ENCODE measurements at regions not wholly inside any gene's neighbourhood (a gene's known extent, or its start where the extent isn't known, plus 50 kb on each side); places are given as distances from the start of the nearest gene placed in this dataset.

GRCh38 chr22:47597041-47597440, 834.6 kb downstream of the TBC1D22A start:
- Mint-ChIP-seq H3K4me3 (no peak overlapping the region), H3K27ac (no peak overlapping the region), H3K27me3 (peaks cover 11% of the 10 kb centered on the region), H3K9me3 (ENCODE audit: insufficient read depth) (no peaks in the 10 kb centered on the region), H3K4me1 (no peaks in the 10 kb centered on the region)
- WGBS (ENCODE audit: insufficient coverage): 64% methylated on average over 8 of the region's 9 CpGs
- H3K9me3 ChIP-seq (ENCODE audit: control extremely low read depth in 1 of 3, control insufficient read depth in 2 of 3, insufficient read depth in 1 of 3, low read length in 2 of 3): peaks cover 0 to 11% (median 0%) of the 10 kb centered on the region in 3 donors
- H3K27ac ChIP-seq (ENCODE audit: low read length in 2 of 2): no peak overlapping the region
- H3K4me2 ChIP-seq (replicated peaks; ENCODE audit: low read depth, low read length, poor library complexity, severe bottlenecking): no peak overlapping the region
- H3K9ac ChIP-seq (ENCODE audit: low read length): no peak overlapping the region
- H3K27me3 ChIP-seq (replicated peaks in 1 of 4; ENCODE audit: control extremely low read depth in 1 of 4, control insufficient read depth in 3 of 4, insufficient read depth in 4 of 4, low read length in 3 of 4): no peaks in the 10 kb centered on the region
- ChIA-PET POLR2A (no interaction called here), CTCF (no interaction called here)
- ATAC-seq (ENCODE audit: low read depth): no peak
- no peaks in the 10 kb centered on the region for H4K20me1 ChIP-seq (ENCODE audit: control insufficient read depth, insufficient read depth, low read length, poor library complexity, severe bottlenecking)
- H2AFZ ChIP-seq (ENCODE audit: insufficient read depth, low read depth, low read length, poor library complexity, severe bottlenecking): no peak overlapping the region
- no peaks in the 10 kb centered on the region for H3K4me1 ChIP-seq (ENCODE audit: control insufficient read depth in 2 of 2, insufficient read depth in 2 of 2, low read length in 2 of 2)
- no peaks in the 10 kb centered on the region for H3K36me3 ChIP-seq (replicated peaks in 1 of 2; ENCODE audit: control extremely low read depth in 1 of 2, control insufficient read depth in 1 of 2, extremely low read depth in 1 of 2, insufficient read depth in 2 of 2, low read length in 1 of 2)
- intact Hi-C loops (cut with micrococcal nuclease): no loop called here
- no peaks in the 10 kb centered on the region for H3K79me2 ChIP-seq (ENCODE audit: control insufficient read depth, insufficient read depth, low read length)
- no peak overlapping the region for H3K4me3 ChIP-seq (ENCODE audit: control extremely low read depth in 1 of 5, extremely low read depth in 1 of 5, insufficient read depth in 1 of 5, low read depth in 2 of 5, low read length in 4 of 5)
- TF ChIP-seq EZH2 (IDR thresholded peaks at IDR 0.05; ENCODE audit: borderline replicate concordance, insufficient read depth, low read depth, low read length, poor library complexity, severe bottlenecking) (no peak), CTCF (IDR thresholded peaks at IDR 0.05) (no peak)
- no peak for DNase-seq

DNA sequence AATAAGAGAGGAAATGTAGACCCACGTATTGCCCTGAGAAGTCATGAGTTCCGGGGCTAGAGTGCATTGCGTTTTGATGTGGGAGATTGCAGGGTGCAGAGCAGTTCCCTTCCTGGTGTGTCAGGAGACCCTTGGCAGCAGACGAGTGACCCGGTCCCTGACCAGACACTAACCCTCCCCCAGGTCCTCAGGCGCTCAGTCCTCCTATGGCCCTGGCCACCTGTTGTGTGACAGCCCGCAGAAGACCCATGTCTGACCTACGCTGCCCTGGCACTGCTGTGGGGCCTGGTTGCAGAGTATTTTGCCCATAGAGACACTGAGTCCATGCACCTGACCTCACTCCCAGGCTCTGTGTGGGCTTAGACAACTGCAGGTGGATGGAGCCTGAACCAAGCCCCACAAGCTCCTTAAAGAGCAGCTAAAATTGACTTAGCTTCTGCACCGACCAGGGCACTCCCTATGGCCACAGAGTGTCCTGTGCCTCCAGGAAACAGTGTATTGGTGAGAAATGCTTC, 833.8 kb downstream of the TBC1D22A start:
- H2AFZ ChIP-seq (ENCODE audit: insufficient read depth, low read depth, low read length, poor library complexity, severe bottlenecking): no peak overlapping the region
- Mint-ChIP-seq H3K4me1 (no peaks in the 10 kb centered on the region), H3K9me3 (ENCODE audit: insufficient read depth) (no peaks in the 10 kb centered on the region), H3K27me3 (peaks cover 3% of the 10 kb centered on the region), H3K4me3 (no peak overlapping the region), H3K27ac (no peak overlapping the region)
- no peak for DNase-seq
- no peak overlapping the region for H3K4me2 ChIP-seq (replicated peaks; ENCODE audit: low read depth, low read length, poor library complexity, severe bottlenecking)
- no peaks in the 10 kb centered on the region for H4K20me1 ChIP-seq (ENCODE audit: control insufficient read depth, insufficient read depth, low read length, poor library complexity, severe bottlenecking)
- no peak for TF ChIP-seq EZH2 (IDR thresholded peaks at IDR 0.05; ENCODE audit: borderline replicate concordance, insufficient read depth, low read depth, low read length, poor library complexity, severe bottlenecking)
- TF ChIP-seq CTCF (IDR thresholded peaks at IDR 0.05): no peak
- H3K79me2 ChIP-seq (ENCODE audit: control insufficient read depth, insufficient read depth, low read length): no peaks in the 10 kb centered on the region
- peaks cover 0 to 11% (median 0%) of the 10 kb centered on the region in 3 donors for H3K9me3 ChIP-seq (ENCODE audit: control extremely low read depth in 1 of 3, control insufficient read depth in 2 of 3, insufficient read depth in 1 of 3, low read length in 2 of 3)
- intact Hi-C loops (cut with micrococcal nuclease): no loop called here
- ATAC-seq (ENCODE audit: low read depth): no peak
- CTCF ChIA-PET: no interaction called here
- no peaks in the 10 kb centered on the region for H3K27me3 ChIP-seq (replicated peaks in 1 of 4; ENCODE audit: control extremely low read depth in 1 of 4, control insufficient read depth in 3 of 4, insufficient read depth in 4 of 4, low read length in 3 of 4)
- H3K27ac ChIP-seq (ENCODE audit: low read length in 2 of 2): no peak overlapping the region
- no peak overlapping the region for H3K4me3 ChIP-seq (ENCODE audit: control extremely low read depth in 1 of 5, extremely low read depth in 1 of 5, insufficient read depth in 1 of 5, low read depth in 2 of 5, low read length in 4 of 5)
- POLR2A ChIA-PET: no interaction called here
- no peaks in the 10 kb centered on the region for H3K4me1 ChIP-seq (ENCODE audit: control insufficient read depth in 2 of 2, insufficient read depth in 2 of 2, low read length in 2 of 2)
- no peak overlapping the region for H3K9ac ChIP-seq (ENCODE audit: low read length)
- WGBS (ENCODE audit: insufficient coverage): 91% methylated on average over 7 of the region's 9 CpGs
- no peaks in the 10 kb centered on the region for H3K36me3 ChIP-seq (replicated peaks in 1 of 2; ENCODE audit: control extremely low read depth in 1 of 2, control insufficient read depth in 1 of 2, extremely low read depth in 1 of 2, insufficient read depth in 2 of 2, low read length in 1 of 2)
